ENCODE measurements at regions not wholly inside any gene's neighbourhood (a gene's known extent, or its start where the extent isn't known, plus 50 kb on each side); places are given as distances from the start of the nearest gene placed in this dataset.

DNA sequence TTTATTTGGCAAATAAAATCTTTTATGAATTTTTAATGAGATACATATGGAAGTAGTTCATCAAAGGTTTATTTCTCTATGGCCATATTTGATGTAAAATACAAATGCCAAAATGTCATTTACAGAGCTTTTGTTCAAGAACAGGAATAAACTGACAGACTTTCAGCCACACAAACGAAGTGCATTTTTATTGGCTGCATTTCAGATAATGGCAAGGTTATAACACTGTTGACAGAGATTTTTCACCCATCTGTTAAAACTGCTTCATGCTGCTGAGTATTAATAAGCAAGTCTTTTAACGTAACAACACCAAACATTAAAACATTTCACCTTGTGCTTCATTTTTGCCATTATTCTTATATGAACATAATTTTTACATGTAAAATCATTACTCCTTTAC, 254.4 kb downstream of the ANKRD7 start:
- H2AFZ ChIP-seq (ENCODE audit: control insufficient read depth, low read depth, low read length), result no peak overlapping the region
- BruUV-seq (replicated peaks), result no TSS peak
- no peaks in the 10 kb centered on the region; the same call in 2 of the 3 replicates for H3K9me3 ChIP-seq (replicated peaks; ENCODE audit: control insufficient read depth, insufficient read depth, low read length)
- H3K79me2 ChIP-seq (ENCODE audit: control insufficient read depth, insufficient read depth, low read length), result no peaks in the 10 kb centered on the region
- intact Hi-C loops (cut with micrococcal nuclease; ENCODE audit: unreplicated experiment) (no loop called here), in situ Hi-C loops (cut with MboI) (no loop called here)
- no peak for DNase-seq (ENCODE audit: low read depth, low spot score)
- ChIA-PET RAD21 (ENCODE audit: unreplicated experiment) (no interaction called here), CTCF (no interaction called here), SMC1A (ENCODE audit: uncharacterized antibody, unreplicated experiment) (no interaction called here), POLR2A (no interaction called here)
- no peak overlapping the region for H3K4me3 ChIP-seq
- FAIRE-seq, result no peak
- H3K4me1 ChIP-seq (ENCODE audit: control insufficient read depth, insufficient read depth, low read length), result no peaks in the 10 kb centered on the region
- no peak overlapping the region for H3K27ac ChIP-seq (ENCODE audit: control insufficient read depth, insufficient read depth)
- ATAC-seq, result no peak
- no peak overlapping the region for H3K9ac ChIP-seq (ENCODE audit: control insufficient read depth, insufficient read depth, low read length)
- WGBS (ENCODE audit: insufficient coverage, insufficient replicate concordance, low lambda C conversion rate, missing lambda C conversion rate), result 35% methylated on average over 2 of the region's 2 CpGs
- TF ChIP-seq ZNF217 (IDR thresholded peaks at IDR 0.05) (no peak), YY1 (IDR thresholded peaks at IDR 0.05; ENCODE audit: low read depth, low read length) (no peak), POLR2A (IDR thresholded peaks at IDR 0.05; ENCODE audit: low read depth, low read length) (no peak), HDGF (IDR thresholded peaks at IDR 0.05) (no peak), SIN3A (IDR thresholded peaks at IDR 0.05; ENCODE audit: low read depth, low read length) (no peak), BACH1 (IDR thresholded peaks at IDR 0.05; ENCODE audit: borderline replicate concordance) (no peak)
- TF ChIP-seq, protein P1, sequence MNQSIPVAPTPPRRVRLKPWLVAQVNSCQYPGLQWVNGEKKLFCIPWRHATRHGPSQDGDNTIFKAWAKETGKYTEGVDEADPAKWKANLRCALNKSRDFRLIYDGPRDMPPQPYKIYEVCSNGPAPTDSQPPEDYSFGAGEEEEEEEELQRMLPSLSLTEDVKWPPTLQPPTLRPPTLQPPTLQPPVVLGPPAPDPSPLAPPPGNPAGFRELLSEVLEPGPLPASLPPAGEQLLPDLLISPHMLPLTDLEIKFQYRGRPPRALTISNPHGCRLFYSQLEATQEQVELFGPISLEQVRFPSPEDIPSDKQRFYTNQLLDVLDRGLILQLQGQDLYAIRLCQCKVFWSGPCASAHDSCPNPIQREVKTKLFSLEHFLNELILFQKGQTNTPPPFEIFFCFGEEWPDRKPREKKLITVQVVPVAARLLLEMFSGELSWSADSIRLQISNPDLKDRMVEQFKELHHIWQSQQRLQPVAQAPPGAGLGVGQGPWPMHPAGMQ (IDR thresholded peaks at IDR 0.05; ENCODE audit: borderline replicate concordance), result no peak
- TF ChIP-seq, protein P2, sequence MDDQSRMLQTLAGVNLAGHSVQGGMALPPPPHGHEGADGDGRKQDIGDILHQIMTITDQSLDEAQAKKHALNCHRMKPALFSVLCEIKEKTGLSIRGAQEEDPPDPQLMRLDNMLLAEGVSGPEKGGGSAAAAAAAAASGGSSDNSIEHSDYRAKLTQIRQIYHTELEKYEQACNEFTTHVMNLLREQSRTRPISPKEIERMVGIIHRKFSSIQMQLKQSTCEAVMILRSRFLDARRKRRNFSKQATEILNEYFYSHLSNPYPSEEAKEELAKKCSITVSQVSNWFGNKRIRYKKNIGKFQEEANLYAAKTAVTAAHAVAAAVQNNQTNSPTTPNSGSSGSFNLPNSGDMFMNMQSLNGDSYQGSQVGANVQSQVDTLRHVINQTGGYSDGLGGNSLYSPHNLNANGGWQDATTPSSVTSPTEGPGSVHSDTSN (IDR thresholded peaks at IDR 0.05; ENCODE audit: insufficient replicate concordance, low read depth, low read length), result no peak
- H3K4me2 ChIP-seq (ENCODE audit: control insufficient read depth, insufficient read depth), result no peak overlapping the region
- H3K36me3 ChIP-seq (ENCODE audit: control insufficient read depth in 2 of 2, insufficient read depth in 2 of 2, low read length in 1 of 2), result no peaks in the 10 kb centered on the region
- H3K27me3 ChIP-seq (replicated peaks in 1 of 2; ENCODE audit: control insufficient read depth in 2 of 2, insufficient read depth in 2 of 2, low read length in 1 of 2), result no peaks in the 10 kb centered on the region
- H4K20me1 ChIP-seq (ENCODE audit: control insufficient read depth, insufficient read depth), result no peaks in the 10 kb centered on the region
